HG03575 (cell line): ENCODE measurements at regions not wholly inside any gene's neighbourhood (a gene's known extent, or its start where the extent isn't known, plus 50 kb on each side); places are given as distances from the start of the nearest gene placed in this dataset.
A peak's percentile ranks its signal among the peaks of the same experiment; 100 is the strongest.

ENCODE experiments used
- ATAC-seq: cut with Tn5 transposase; IDR thresholded peaks from one replicate; pipeline ENCODE4 v1.9.1; 2021; ENCODE audit not compliant: unreplicated experiment, insufficient number of reproducible peaks, low FRiP score; ENCODE audit errors: extremely low read depth

- no peak for ATAC-seq
Measured at GRCh38 chr7:115269486-115269885, 347.6 kb downstream of the MDFIC start.

DNA sequence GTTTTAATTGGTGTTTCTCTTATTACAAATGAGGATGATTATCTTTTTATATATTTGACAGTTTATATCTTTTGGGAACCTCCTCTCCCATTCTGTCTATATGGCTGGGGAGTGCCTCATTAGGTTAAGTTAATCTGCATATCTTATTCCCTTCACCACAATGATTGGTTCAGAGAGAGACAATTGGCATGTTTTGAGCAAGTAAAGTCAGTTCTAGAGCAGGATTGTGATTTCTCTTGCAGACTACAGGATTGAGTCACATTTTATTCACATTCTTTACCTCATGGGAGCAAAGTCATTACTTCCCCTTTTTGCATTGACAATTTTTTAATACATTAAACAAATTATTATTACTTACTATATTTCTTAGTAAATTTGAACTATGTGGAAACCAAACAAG, 345.6 kb downstream of the MDFIC start:
- no peak for ATAC-seq

GRCh38 chr7:115260381-115260780, 338.5 kb downstream of the MDFIC start:
- ATAC-seq = no peak

DNA sequence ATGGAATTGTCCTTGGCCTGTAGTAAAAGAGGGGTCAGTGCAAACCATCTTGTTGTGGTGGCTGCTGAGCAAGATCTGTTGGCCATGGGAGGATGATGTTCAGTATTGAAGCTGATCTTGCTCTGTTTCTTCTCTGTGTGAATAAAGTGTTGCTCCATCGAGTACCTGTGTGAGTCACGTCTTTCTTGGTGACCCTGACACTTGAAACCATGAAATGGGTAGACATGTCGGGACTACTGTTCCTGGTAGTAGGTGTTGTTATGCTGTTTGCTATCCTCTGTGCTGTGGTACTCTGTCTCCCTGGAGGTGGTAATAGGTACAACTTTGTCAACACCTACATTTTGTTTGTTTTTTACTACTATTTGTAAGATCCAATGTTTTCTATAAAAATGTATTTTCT, 330.6 kb downstream of the MDFIC start:
- ATAC-seq = no peak

GRCh38 chr7:115249080-115249479, 327.2 kb downstream of the MDFIC start:
- ATAC-seq = no peak

DNA sequence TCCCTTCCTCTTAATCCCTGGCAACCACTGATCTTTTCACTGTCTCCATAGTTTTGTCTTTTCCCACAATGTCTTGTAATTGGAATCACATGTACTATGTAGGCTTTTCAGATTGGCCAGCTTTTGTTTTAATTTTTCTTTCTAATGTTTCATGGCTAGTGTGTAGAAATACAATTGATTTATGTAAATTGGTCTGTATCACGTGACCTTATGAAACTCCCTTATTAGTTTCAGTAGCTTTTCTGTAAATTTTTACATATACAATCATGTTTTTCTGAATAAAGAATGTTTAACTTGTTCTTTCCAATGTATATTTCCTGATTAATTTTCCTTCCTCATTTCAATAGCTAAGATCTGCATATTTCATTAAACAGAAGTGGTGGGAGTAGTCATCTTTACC, 319.3 kb downstream of the MDFIC start:
- no peak for ATAC-seq

DNA sequence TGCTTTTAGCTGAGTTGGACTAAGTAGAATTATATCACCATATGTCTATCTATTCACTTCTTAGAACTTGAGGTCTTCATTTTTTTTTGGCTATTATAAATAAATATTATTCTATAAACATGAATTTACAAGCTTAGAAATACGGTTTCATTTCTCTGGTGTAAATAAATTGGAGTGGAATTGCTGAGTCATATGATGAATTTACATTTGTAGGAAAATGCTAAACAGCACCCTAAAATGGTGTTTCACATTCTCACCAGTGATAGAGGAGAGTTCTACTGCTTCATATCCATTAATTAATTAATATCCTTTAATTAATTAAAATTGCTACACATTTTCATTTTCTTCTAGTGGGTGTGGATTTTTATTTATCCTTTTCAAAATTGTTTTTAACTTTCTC, 318.3 kb downstream of the MDFIC start:
- no peak for ATAC-seq

DNA sequence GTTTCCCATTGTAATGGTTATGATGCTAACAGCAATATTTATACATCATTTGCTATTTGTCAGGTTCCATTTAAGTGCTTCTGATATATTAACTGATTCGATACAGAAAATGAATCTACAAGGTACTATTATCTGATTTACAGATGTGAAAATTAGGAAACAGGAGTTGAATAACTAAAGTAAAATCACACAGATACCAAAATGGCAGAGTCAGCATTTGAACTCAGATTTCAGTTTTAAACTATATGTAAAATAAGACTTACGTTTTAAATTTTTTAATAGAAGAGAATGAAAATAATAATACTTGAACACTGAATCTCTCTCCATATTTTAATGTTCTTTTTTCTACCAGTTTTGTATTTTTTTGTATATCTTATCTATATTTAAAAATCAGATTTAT, 313.2 kb downstream of the MDFIC start:
- ATAC-seq = no peak

DNA sequence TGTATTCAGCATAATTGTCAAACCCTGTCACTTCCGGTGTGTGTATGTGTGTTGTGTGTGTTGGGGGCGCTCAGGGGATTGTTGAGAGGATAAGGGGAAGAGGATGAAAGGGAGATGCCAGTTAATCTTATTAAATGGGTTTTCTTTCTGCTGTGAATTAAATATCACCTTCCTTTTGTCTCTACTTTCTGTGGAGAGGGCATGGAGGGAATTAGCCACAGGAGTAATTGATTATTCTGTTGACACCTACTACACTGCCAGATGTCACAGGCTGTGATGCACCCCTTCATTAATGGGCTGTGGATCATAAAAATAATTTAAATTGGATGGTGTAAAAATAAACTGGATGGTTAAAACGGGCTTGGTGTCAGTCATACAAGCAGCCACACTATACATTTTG, 311.9 kb downstream of the MDFIC start:
- no peak for ATAC-seq

- ATAC-seq = no peak
Measured at GRCh38 chr7:115232041-115232440, 310.1 kb downstream of the MDFIC start.

- ATAC-seq = peak; percentile 69
Measured at GRCh38 chr7:115230882-115231571, 309.1 kb downstream of the MDFIC start.

GRCh38 chr7:115229401-115230105, 307.7 kb downstream of the MDFIC start:
- ATAC-seq = no peak

- no peak for ATAC-seq
Measured at GRCh38 chr7:115227473-115228235, 305.8 kb downstream of the MDFIC start.

GRCh38 chr7:115226410-115226809, 304.5 kb downstream of the MDFIC start:
- ATAC-seq = no peak

- ATAC-seq = no peak
Measured at GRCh38 chr7:115224922-115225321, 303.0 kb downstream of the MDFIC start.

GRCh38 chr7:115223959-115224358, 302.1 kb downstream of the MDFIC start:
- no peak for ATAC-seq

- no peak for ATAC-seq
Measured at GRCh38 chr7:115221456-115221855, 299.6 kb downstream of the MDFIC start.

- no peak for ATAC-seq
Measured at GRCh38 chr7:115218076-115218475, 296.2 kb downstream of the MDFIC start.

DNA sequence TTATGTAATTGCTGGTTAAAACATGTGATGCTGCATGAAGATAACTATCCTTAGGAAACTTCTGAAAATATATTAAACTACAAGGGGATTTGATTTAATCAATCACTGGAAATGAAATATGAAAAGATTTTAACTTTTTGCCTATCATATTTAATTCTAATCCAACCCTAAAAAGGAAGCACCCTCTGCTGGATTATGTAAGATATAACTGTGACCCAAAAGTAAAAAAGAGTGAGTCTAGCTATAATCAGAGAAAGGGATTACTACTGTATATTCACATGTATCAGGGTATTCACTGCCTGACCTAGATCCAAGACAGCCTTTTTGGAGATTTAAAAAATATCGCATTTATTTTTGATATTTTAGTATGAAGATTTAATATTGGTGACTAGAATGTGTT, 295.5 kb downstream of the MDFIC start:
- ATAC-seq = no peak

DNA sequence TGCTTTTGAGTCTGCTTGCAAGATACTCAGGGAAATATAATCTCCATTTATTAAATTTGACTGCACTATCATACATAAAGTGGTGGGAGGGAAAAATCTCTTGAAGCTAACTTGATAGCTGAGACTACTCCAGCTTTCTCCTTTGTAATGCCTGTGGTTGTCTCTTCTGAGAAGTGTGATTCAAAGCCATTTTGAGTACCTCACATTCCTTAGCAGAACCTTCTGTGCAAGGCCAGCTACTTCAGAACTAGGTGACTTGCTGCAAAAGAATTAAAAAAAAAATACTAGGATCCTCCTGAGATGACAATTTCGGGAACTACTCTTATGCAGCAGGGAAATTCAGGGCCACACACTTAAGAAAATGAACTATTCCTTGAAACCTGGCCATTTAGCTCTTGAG, 294.8 kb downstream of the MDFIC start:
- no peak for ATAC-seq
